Suprapubic skin (tissue), 4 donors: ENCODE measurements at regions not wholly inside any gene's neighbourhood (a gene's known extent, or its start where the extent isn't known, plus 50 kb on each side); places are given as distances from the start of the nearest gene placed in this dataset.

ENCODE experiments used
- DNase-seq, 2 donors: peaks; one replicate each; pipeline ENCODE4 v3.0.0-alpha.2; 2019; ENCODE audit warnings: low spot score in 2 of 2
- H3K27ac ChIP-seq: fragments of 200-600 bp; sonication (generic); one replicate; pipeline ENCODE4 v1.5.1; 2019
- H3K27me3 ChIP-seq: fragments of 200-600 bp; sonication (generic); one replicate; pipeline ENCODE4 v1.5.1; 2019
- H3K36me3 ChIP-seq: fragments of 200-600 bp; sonication (generic); one replicate; pipeline ENCODE4 v1.5.1; 2019
- H3K4me1 ChIP-seq: fragments of 200-600 bp; sonication (generic); one replicate; pipeline ENCODE4 v1.5.1; 2019
- H3K4me3 ChIP-seq: fragments of 200-600 bp; sonication (generic); one replicate; pipeline ENCODE4 v1.5.1; 2019; ENCODE audit warnings: mild to moderate bottlenecking
- H3K9me3 ChIP-seq: fragments of 200-600 bp; sonication (generic); one replicate; pipeline ENCODE4 v1.5.1; 2019
- EP300 ChIP-seq: sonication (generic); formaldehyde crosslinking; IDR thresholded peaks from one replicate; pipeline ENCODE4 v1.6.1; 2017; ENCODE audit warnings: antibody characterized with exemption
- POLR2A ChIP-seq, 2 donors: fragments of 450-650 bp; IDR thresholded peaks; one replicate each; pipeline ENCODE4 v1.6.1; 2017; ENCODE audit warnings: antibody characterized with exemption in 2 of 2, mild to moderate bottlenecking in 2 of 2, moderate library complexity in 2 of 2
- POLR2AphosphoS5 ChIP-seq, 3 donors: sonication (generic); formaldehyde crosslinking; IDR thresholded peaks; one replicate each; pipeline ENCODE4 v1.6.1; 2017; ENCODE audit warnings: antibody characterized with exemption in 3 of 3
- WGBS: methylation state at CpG from one replicate; pipeline ENCODE4 v1.1.5; 2018; 5-methylcytosine and 5-hydroxymethylcytosine counted together
- TF ChIP-seq, protein P1 (sequence below), 2 donors: fragments of 200-600 bp in 1 of 2; fragments of 450-650 bp in 1 of 2; sonication (generic) in 1 of 2; IDR thresholded peaks; one replicate each; pipeline ENCODE4 v1.5.1; 2016 to 2019; ENCODE audit warnings: antibody characterized with exemption in 2 of 2, mild to moderate bottlenecking in 1 of 2, moderate library complexity in 1 of 2

DNA sequence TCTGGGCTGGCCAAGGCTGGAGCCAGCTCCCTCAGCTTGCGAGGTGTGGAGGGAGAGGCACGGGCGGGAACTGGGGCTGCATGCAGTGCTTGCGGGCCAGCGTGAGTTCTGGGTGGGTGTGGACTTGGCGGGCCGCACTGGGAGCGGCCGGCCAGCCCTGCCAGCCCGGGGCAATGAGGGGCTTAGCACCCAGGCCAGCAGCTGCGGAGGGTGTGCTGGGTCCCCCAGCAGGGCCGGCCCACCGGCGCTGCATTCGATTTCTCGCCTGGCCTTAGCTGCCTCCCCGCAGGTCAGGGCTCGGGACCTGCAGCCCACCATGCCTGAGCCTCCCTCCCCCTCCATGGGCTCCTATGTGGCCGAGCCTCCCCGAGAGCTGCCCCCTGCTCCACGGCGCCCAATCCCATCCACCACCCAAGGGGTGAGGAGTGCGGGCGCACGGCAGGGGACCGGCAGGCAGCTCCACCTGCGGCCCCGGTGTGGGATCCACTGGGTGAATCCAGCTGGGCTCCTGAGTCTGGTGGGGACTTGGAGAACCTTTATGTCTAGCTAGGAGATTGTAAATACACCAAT lies 302.6 kb upstream of the ADAMTS16 start:
- DNase-seq, result no peak
- no peaks in the 10 kb centered on the region for H3K36me3 ChIP-seq
- no peak for TF ChIP-seq POLR2AphosphoS5 (IDR thresholded peaks at IDR 0.05)
- no peak for TF ChIP-seq POLR2A (IDR thresholded peaks at IDR 0.05)
- TF ChIP-seq EP300, result no peak
- TF ChIP-seq, protein P1, sequence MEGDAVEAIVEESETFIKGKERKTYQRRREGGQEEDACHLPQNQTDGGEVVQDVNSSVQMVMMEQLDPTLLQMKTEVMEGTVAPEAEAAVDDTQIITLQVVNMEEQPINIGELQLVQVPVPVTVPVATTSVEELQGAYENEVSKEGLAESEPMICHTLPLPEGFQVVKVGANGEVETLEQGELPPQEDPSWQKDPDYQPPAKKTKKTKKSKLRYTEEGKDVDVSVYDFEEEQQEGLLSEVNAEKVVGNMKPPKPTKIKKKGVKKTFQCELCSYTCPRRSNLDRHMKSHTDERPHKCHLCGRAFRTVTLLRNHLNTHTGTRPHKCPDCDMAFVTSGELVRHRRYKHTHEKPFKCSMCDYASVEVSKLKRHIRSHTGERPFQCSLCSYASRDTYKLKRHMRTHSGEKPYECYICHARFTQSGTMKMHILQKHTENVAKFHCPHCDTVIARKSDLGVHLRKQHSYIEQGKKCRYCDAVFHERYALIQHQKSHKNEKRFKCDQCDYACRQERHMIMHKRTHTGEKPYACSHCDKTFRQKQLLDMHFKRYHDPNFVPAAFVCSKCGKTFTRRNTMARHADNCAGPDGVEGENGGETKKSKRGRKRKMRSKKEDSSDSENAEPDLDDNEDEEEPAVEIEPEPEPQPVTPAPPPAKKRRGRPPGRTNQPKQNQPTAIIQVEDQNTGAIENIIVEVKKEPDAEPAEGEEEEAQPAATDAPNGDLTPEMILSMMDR (IDR thresholded peaks at IDR 0.05), result no peak
- H3K9me3 ChIP-seq, result no peaks in the 10 kb centered on the region
- H3K27ac ChIP-seq, result no peak overlapping the region
- no peaks in the 10 kb centered on the region for H3K4me1 ChIP-seq
- no peaks in the 10 kb centered on the region for H3K27me3 ChIP-seq
- 90% methylated on average over 14 of the region's 28 CpGs for WGBS
- no peak overlapping the region for H3K4me3 ChIP-seq

DNA sequence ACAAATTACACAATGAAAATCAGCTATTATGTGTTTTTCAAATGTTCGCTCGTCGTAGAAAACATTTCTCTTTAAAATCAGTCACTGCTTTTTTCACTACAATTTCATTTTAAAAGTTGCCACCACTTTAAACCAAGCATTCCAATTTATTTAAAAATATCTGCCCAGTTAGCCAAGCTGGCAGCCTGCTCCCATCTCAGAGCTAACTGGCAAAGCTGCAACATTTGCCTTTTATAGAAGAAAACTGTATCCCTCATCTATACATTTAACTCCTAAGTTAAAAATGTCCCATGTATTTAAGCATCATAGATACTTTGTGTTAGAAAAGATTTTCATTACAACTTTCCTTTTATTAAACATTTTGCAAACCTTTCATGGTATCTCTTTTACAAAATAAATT lies 294.9 kb upstream of the ADAMTS16 start:
- Histone ChIP-seq H3K4me1 (no peaks in the 10 kb centered on the region), H3K27ac (no peak overlapping the region), H3K27me3 (no peaks in the 10 kb centered on the region), H3K4me3 (no peak overlapping the region), H3K36me3 (no peaks in the 10 kb centered on the region), H3K9me3 (no peaks in the 10 kb centered on the region)
- 66% methylated on average over 3 of the region's 3 CpGs for WGBS
- TF ChIP-seq, protein P1 (IDR thresholded peaks at IDR 0.05), result no peak
- TF ChIP-seq POLR2AphosphoS5 (IDR thresholded peaks at IDR 0.05) (no peak), POLR2A (IDR thresholded peaks at IDR 0.05) (no peak)
- no peak for DNase-seq

DNA sequence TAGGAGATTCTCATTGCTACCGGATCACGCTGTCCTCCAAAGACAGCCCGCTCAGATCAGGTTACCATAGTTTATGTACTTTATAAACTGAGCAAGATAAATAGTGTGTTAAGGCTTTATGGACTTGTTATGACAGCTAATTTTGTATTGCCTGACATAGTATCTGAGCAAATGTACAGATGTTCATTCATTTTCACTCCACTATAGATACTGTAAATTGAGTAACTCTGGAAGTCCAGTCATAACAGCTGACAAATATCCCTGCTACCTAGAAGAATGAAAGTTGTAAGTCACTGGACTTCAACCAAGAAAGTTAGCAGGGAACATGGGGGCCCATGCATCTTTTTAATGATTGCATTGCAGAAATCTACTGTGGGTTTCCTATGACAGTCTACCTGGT lies 292.4 kb upstream of the ADAMTS16 start:
- no peaks in the 10 kb centered on the region for H3K9me3 ChIP-seq
- H3K27me3 ChIP-seq, result no peaks in the 10 kb centered on the region
- DNase-seq, result no peak
- H3K4me1 ChIP-seq, result no peaks in the 10 kb centered on the region
- no peak overlapping the region for H3K27ac ChIP-seq
- H3K36me3 ChIP-seq, result no peaks in the 10 kb centered on the region
- no peak overlapping the region for H3K4me3 ChIP-seq
- TF ChIP-seq POLR2AphosphoS5 (IDR thresholded peaks at IDR 0.05) (no peak), EP300 (no peak), POLR2A (IDR thresholded peaks at IDR 0.05) (no peak)
- TF ChIP-seq, protein P1 (IDR thresholded peaks at IDR 0.05), result no peak
- WGBS, result 94% methylated on average over 3 of the region's 3 CpGs

DNA sequence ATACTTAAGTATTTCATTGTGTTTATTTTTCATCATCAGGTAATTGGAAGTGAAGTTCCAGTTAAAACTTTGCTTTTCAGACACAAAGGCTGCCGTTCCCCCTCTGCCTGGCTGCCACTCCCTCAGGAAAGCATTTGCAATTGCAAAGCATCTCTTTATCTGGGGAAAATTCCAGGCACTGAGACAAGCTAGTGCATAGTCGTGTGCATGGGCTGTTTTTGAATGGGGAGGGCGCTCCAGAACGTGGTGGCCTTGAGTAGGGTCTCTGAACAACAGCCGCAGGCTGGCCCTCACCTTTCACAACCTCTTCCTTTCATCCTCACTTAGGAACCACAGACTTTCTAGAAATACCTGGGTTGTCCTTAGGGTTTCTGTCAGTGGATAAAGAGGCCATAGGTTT lies 285.1 kb upstream of the ADAMTS16 start:
- TF ChIP-seq POLR2AphosphoS5 (IDR thresholded peaks at IDR 0.05) (no peak), POLR2A (IDR thresholded peaks at IDR 0.05) (no peak), EP300 (no peak)
- TF ChIP-seq, protein P1 (IDR thresholded peaks at IDR 0.05), result no peak
- H3K27me3 ChIP-seq, result no peaks in the 10 kb centered on the region
- DNase-seq, result no peak
- H3K9me3 ChIP-seq, result no peaks in the 10 kb centered on the region
- no peak overlapping the region for H3K4me3 ChIP-seq
- WGBS, result 63% methylated on average over 5 of the region's 5 CpGs
- no peak overlapping the region for H3K27ac ChIP-seq
- H3K36me3 ChIP-seq, result no peaks in the 10 kb centered on the region
- H3K4me1 ChIP-seq, result no peaks in the 10 kb centered on the region

DNA sequence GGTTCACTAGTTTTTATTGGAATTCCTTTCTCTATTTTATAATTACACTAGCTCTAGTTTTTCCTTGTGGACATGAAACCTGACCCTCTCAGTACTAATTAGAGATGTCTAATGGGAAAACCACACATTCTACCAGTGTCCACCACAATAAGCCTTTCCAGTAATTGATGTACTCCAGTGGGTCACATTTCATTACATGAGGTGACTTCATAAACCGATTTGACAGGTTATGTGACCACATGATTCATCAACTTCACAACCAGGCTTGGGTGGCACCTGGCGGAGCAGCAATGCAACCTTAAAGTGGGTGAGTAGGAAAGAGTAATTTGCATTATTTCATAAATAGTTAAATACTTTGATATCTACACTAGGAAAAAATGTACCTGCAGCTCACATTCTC lies 284.2 kb upstream of the ADAMTS16 start:
- Histone ChIP-seq H3K27me3 (no peaks in the 10 kb centered on the region), H3K27ac (no peak overlapping the region), H3K9me3 (no peaks in the 10 kb centered on the region), H3K36me3 (no peaks in the 10 kb centered on the region), H3K4me3 (no peak overlapping the region), H3K4me1 (no peaks in the 10 kb centered on the region)
- DNase-seq, result no peak
- 69% methylated on average over 2 of the region's 2 CpGs for WGBS
- TF ChIP-seq EP300, result no peak
- TF ChIP-seq, protein P1 (IDR thresholded peaks at IDR 0.05), result no peak
- no peak for TF ChIP-seq POLR2AphosphoS5 (IDR thresholded peaks at IDR 0.05)
- TF ChIP-seq POLR2A (IDR thresholded peaks at IDR 0.05), result no peak
